GM19397 (cell line): ENCODE measurements at regions not wholly inside any gene's neighbourhood (a gene's known extent, or its start where the extent isn't known, plus 50 kb on each side); places are given as distances from the start of the nearest gene placed in this dataset.
"Not testable (repeated sequence)": the region's sequence is repeated elsewhere in the genome, so short reads cannot be mapped to it uniquely, and the experiment has no call there.

ENCODE experiments used
- ATAC-seq: cut with Tn5 transposase; IDR thresholded peaks from one replicate; pipeline ENCODE4 v1.9.1; 2021; ENCODE audit warnings: mild to moderate bottlenecking, moderate library complexity; ENCODE audit not compliant: unreplicated experiment

DNA sequence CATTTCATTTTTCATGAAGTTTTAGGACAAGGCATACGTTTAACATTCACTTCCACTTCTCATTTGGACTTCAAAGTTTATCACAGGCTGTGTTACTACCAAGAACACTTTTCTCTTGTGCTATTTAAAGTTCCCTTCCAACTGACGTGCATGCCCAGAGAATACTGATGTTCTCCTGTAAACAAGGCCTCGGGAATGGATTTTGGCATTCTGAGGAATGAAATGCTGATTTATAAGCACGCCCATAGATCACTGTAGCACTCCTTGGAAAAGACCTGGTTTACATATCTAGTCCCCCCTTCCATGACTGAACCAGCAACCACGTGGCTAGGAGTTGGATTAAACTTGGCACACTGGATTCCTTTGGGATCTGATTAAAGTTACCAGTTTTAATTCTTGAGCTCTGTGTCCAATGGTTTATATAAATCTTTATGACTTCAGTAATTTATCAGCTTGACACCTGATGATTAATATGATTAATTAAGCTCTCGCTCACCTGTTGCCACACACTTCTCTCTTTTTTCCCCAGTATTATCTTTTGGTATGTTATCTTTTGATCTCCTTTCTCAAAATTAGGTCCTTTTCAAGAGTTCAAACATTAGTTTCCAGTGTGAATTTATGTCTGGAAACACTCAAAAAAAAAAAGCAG is 122.4 kb upstream of the HAND2 start:
- ATAC-seq = no peak

DNA sequence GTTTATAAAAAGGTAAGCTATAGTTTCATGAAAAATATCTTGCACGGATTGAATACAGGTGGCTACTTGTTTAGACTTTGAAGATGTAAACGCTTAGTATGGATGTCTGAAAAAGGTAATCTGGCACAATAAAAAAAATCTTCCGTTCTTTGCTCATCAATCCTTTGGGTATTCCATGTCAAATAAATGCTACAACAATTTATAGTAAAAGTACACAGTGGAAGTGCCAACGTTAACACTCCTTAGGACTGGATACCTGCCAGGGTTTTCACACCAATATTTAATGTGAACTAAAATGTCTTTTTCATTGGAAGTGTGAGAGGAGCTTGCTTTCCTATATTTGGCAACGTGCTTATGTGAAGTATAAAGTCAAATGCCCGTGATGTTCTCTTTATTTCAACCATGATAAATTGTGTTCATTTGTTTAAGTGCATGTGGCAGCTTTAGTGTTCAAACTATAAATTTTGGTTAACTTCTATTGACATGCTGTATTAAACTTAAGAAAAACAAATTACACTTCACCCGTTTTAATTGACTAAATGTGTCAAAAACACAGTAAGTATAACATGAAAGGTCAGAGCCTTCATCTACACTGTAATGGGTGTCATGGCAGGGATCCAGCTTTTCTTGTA is 121.7 kb upstream of the HAND2 start:
- no peak for ATAC-seq

DNA sequence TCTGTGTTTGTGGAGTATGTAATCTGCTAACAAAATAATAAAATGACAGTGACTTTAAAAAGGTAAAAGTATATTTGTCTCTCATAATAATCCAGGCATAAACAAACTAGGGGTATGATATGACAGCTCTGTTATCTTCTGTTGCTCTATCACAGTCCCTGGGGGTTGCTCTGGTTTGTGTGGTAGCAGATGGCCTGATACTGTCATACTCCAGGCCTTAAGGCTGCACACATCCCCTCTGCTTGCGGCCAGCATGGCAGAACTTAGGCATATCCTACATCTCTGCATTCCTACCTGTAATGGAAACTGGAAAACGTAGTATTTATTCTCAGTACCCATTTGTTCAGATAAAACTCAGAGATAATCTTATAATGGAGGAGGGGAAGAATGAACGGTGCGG is 117.9 kb upstream of the HAND2 start:
- ATAC-seq = no peak

DNA sequence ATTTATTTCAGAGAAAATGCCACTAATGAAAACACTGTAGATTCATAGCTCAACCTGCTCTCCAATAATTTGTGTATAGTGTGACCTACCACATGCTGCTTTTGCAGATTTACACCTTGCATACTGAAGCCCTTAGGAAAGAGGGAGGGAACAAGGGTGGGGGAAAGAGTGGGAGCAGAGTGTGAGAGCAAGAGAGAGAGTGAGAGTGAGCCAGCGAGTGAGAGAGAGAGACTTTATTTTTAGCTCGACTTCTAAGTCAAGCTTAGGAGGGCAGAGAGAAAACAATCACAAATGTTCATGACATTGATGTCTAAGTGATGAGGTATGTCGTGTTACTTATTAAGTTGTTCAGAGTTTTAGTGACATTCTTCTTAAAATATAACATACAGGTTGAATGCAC is 112.5 kb upstream of the HAND2 start:
- no peak for ATAC-seq

DNA sequence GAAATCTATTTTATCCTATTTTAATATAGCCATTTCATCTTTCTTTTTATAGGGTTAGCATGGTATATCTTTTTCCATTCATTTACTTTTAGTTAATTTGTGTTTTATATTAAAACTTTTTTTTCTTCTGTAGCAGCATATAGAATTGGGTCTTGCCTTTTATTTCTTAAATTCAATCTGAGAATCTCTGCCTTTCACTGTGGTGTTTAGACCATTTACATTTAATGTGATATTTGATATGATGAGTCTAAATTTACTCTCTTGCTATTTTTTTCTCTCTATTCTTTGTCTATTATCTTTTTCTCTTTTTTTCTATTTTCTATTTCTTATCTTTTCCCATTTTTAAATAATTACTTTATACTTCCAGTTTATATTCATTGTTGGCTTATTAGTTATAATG is 105.4 kb upstream of the HAND2 start:
- no peak for ATAC-seq

DNA sequence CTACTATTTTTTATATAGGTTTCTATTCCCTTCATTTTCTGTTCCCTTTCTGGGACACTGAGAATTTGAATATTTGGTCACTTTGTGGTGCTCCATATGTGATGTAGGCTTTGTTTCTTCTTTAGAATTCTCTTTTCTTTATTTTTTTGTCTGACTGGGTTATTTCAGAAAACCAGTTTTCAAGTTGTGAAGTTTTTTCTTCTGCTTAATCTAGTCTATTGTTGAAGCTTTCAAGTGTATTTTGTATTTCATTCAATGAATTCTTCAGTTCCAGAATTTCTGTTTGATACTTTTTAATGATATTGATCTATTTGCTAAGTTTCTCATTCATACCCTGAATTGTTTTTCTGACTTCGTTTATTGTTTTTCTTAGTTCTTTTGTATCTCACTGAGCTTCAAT is 96.2 kb upstream of the HAND2 start:
- no peak for ATAC-seq

DNA sequence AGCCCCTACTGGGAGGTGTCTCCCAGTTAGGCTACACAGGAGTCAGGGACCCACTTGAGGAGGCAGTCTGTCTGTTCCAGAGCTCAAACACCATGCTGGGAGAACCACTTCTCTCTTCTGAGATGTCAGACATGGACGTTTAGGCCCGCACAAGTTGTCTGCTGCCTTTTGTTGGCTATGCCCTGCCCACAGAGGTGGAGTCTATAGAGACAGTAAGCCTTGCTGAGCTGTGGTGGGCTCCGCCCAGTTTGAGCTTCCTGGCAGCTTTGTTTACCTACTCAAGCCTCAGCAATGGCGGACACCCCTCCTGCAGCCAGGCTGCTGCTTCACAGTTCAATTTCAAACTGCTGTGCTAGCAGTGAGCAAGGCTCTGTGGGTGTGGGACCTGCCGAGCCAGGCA is 88.6 kb upstream of the HAND2 start:
- ATAC-seq = not testable (repeated sequence)

DNA sequence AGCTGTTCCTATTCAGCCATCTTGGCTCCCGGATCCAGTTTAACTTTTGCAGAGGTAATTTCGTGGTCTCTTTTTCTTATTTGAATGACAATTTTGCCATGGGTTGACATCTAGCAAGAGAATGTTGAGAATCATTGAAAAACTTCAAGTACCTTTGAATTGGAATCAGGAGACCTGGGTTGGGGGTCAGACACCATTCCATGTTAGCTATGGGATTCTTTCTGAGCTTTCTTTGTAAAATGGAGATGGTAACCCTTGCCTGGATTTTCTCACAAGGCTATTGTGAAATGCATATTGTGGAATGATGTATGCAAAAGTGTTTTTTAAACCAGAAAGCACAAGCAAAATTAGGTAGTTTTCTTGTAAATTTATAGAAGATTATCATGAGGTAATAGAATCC is 79.1 kb upstream of the HAND2 start:
- ATAC-seq = no peak

DNA sequence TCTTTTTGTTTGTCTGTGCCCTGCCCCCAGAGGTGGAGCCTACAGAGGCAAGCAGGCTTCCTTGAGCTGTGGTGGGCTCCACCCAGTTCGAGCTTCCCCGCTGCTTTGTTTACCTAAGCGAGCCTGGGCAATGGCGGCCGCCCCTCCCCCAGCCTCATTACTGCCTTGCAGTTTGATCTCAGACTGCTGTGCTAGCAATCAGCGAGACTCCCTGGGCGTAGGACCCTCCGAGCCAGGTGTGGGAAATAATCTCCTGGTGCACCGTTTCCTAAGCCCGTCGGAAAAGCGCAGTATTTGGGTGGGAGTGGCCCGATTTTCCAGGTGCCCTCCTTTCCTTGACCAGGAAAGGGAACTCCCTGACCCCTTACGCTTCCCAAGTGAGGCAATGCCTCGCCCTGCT is 78.6 kb upstream of the HAND2 start:
- ATAC-seq = not testable (repeated sequence)

DNA sequence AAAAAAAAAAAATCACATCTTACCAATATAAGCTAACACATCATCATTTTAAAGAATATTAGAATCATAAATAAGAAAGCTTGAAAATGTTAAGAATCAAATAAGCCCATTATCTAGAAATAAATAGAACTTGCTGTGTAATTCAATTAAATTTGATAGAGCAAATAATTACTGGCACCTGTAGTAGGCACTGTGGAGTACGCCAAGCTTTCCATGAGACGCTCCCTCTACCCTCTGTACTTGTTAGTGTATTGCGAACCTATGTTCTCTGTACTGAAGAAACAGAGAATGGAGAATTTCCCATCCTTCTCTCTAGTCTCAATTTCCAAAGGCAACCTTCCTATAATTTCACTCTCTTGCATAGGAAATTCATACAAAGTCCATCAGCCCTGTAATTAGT is 61.7 kb upstream of the HAND2 start:
- no peak for ATAC-seq

DNA sequence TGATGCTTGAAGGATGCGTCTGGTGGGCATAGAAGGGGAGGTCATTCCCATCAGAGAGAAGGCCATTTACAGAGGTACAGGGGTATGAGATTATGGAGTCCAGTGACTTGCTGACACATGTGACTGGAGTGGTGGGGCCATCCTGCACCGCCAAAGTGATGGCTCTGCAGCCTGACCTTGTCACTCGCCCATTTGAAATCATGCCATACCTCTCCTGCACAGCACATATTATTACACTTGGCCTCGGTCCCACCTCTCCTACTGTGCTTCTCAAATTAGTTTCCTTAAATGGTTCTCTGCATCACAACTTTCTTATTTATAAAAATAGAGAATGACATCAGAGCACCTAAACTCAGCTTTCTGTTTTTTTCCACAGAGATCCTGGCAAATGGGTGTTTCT is 60.7 kb upstream of the HAND2 start:
- ATAC-seq = no peak

DNA sequence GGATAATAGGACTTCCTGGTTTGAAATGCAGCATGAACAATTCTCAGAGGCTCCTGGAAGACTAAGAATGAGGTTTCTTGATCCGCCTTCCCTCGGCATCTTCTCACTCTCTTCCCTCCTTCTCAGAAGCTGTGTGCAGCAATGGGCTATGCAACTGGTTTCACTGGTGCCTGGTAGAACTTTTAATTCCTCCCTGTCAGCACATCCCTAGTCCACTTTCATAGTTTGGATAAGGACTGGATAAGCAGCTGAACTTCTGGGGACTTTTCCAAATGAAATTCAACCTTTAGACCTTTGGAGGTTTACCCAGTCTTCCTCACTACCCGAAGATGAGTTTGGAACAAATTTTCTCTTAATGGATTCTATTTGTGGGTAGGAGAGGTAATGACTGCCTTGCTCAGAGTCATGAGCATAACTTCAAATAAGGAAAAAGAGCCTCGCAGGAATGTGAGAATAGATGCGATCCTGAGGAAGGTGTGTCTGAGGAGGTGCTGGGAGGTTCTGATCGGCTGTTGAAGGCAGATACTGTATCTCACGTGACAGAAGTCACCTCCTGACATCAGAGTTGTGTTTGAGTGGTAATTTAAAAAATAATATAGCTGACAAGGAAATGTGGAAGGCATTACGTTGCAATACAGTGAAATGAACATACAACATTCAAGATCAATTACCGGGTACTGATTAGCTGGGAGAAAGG is 56.0 kb upstream of the HAND2 start:
- ATAC-seq = no peak

DNA sequence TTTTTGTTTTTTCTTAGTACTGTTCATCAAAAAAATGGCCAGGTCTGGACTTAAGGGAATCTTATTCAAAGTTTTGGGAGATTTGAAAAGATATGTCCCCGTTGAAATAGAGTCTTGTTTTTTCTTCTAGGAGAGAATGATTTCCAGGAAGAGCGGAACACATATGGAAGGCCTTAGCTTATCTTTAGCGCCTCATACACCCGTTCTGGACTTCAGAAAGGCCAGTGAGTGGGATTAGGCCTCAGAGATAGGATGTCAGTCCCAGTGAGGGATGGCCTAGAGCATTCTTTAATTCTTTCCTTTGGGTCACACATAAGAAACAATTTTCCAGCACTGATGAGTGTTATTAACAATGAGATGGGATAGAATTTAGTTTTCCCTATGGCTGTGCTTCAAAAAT is 54.5 kb upstream of the HAND2 start:
- ATAC-seq = no peak
